ENCODE measurements at regions not wholly inside any gene's neighbourhood (a gene's known extent, or its start where the extent isn't known, plus 50 kb on each side); places are given as distances from the start of the nearest gene placed in this dataset.

GRCh38 chr13:85441975-85442374 lies 357.2 kb downstream of the SLITRK6 start:
- Histone ChIP-seq H3K9ac (ENCODE audit: low read depth, low read length) (no peak overlapping the region), H3K27ac (ENCODE audit: low read length) (no peak overlapping the region), H2AFZ (ENCODE audit: low read depth, low read length) (no peak overlapping the region), H3K79me2 (ENCODE audit: insufficient read depth, low read length) (no peaks in the 10 kb centered on the region), H3K4me1 (ENCODE audit: insufficient read depth, low read length) (no peaks in the 10 kb centered on the region), H3K4me2 (ENCODE audit: insufficient read depth, low read length) (no peak overlapping the region), H3K36me3 (ENCODE audit: insufficient read depth, low read length) (no peaks in the 10 kb centered on the region), H4K20me1 (ENCODE audit: insufficient read depth, low read length) (no peaks in the 10 kb centered on the region), H3K4me3 (ENCODE audit: low read depth in 1 of 2, low read length in 2 of 2) (no peak overlapping the region), H3K27me3 (ENCODE audit: insufficient read depth, low read length, poor library complexity) (no peaks in the 10 kb centered on the region), H3K9me3 (ENCODE audit: insufficient read depth, low read length, severe bottlenecking) (no peaks in the 10 kb centered on the region)
- no peak for DNase-seq
- no peak for ATAC-seq (ENCODE audit: insufficient read depth, low read depth)
- TF ChIP-seq EZH2 (IDR thresholded peaks at IDR 0.05; ENCODE audit: borderline replicate concordance, low read depth, low read length, severe bottlenecking) (no peak), CTCF (IDR thresholded peaks at IDR 0.05; ENCODE audit: borderline replicate concordance, extremely low read depth, low read length, poor library complexity, severe bottlenecking) (no peak)

- no peak for DNase-seq
- Histone ChIP-seq H3K36me3 (ENCODE audit: insufficient read depth, low read length) (no peaks in the 10 kb centered on the region), H2AFZ (ENCODE audit: low read depth, low read length) (no peak overlapping the region), H3K79me2 (ENCODE audit: insufficient read depth, low read length) (no peaks in the 10 kb centered on the region), H3K9ac (ENCODE audit: low read depth, low read length) (no peak overlapping the region), H3K27me3 (ENCODE audit: insufficient read depth, low read length, poor library complexity) (no peaks in the 10 kb centered on the region), H3K4me2 (ENCODE audit: insufficient read depth, low read length) (no peak overlapping the region), H3K9me3 (ENCODE audit: insufficient read depth, low read length, severe bottlenecking) (no peaks in the 10 kb centered on the region), H3K27ac (ENCODE audit: low read length) (no peak overlapping the region), H3K4me3 (ENCODE audit: low read depth in 1 of 2, low read length in 2 of 2) (no peak overlapping the region), H3K4me1 (ENCODE audit: insufficient read depth, low read length) (no peaks in the 10 kb centered on the region), H4K20me1 (ENCODE audit: insufficient read depth, low read length) (no peaks in the 10 kb centered on the region)
- TF ChIP-seq EZH2 (IDR thresholded peaks at IDR 0.05; ENCODE audit: borderline replicate concordance, low read depth, low read length, severe bottlenecking) (no peak), CTCF (IDR thresholded peaks at IDR 0.05; ENCODE audit: borderline replicate concordance, extremely low read depth, low read length, poor library complexity, severe bottlenecking) (no peak)
- no peak for ATAC-seq (ENCODE audit: insufficient read depth, low read depth)
These were observed 357.9 kb downstream of the SLITRK6 start for GRCh38 chr13:85441364-85441763.

- H4K20me1 ChIP-seq (ENCODE audit: insufficient read depth, low read length): no peaks in the 10 kb centered on the region
- H3K79me2 ChIP-seq (ENCODE audit: insufficient read depth, low read length): no peaks in the 10 kb centered on the region
- H3K27me3 ChIP-seq (ENCODE audit: insufficient read depth, low read length, poor library complexity): no peaks in the 10 kb centered on the region
- H3K4me1 ChIP-seq (ENCODE audit: insufficient read depth, low read length): no peaks in the 10 kb centered on the region
- DNase-seq: no peak
- TF ChIP-seq EZH2 (IDR thresholded peaks at IDR 0.05; ENCODE audit: borderline replicate concordance, low read depth, low read length, severe bottlenecking): no peak
- TF ChIP-seq CTCF (IDR thresholded peaks at IDR 0.05; ENCODE audit: borderline replicate concordance, extremely low read depth, low read length, poor library complexity, severe bottlenecking): no peak
- H2AFZ ChIP-seq (ENCODE audit: low read depth, low read length): no peak overlapping the region
- no peak overlapping the region for H3K4me3 ChIP-seq (ENCODE audit: low read depth in 1 of 2, low read length in 2 of 2)
- H3K9me3 ChIP-seq (ENCODE audit: insufficient read depth, low read length, severe bottlenecking): peaks cover 11% of the 10 kb centered on the region
- H3K27ac ChIP-seq (ENCODE audit: low read length): no peak overlapping the region
- no peak for ATAC-seq (ENCODE audit: insufficient read depth, low read depth)
- H3K4me2 ChIP-seq (ENCODE audit: insufficient read depth, low read length): no peak overlapping the region
- no peaks in the 10 kb centered on the region for H3K36me3 ChIP-seq (ENCODE audit: insufficient read depth, low read length)
- no peak overlapping the region for H3K9ac ChIP-seq (ENCODE audit: low read depth, low read length)
These were observed 363.2 kb downstream of the SLITRK6 start for GRCh38 chr13:85436029-85436428.

GRCh38 chr13:85434927-85435326 lies 364.3 kb downstream of the SLITRK6 start:
- Histone ChIP-seq H3K27me3 (ENCODE audit: insufficient read depth, low read length, poor library complexity) (no peaks in the 10 kb centered on the region), H3K4me1 (ENCODE audit: insufficient read depth, low read length) (no peaks in the 10 kb centered on the region), H3K27ac (ENCODE audit: low read length) (no peak overlapping the region), H3K4me3 (ENCODE audit: low read depth in 1 of 2, low read length in 2 of 2) (no peak overlapping the region), H3K79me2 (ENCODE audit: insufficient read depth, low read length) (no peaks in the 10 kb centered on the region), H2AFZ (ENCODE audit: low read depth, low read length) (no peak overlapping the region), H3K4me2 (ENCODE audit: insufficient read depth, low read length) (no peak overlapping the region), H3K9me3 (ENCODE audit: insufficient read depth, low read length, severe bottlenecking) (peaks cover 14% of the 10 kb centered on the region), H4K20me1 (ENCODE audit: insufficient read depth, low read length) (no peaks in the 10 kb centered on the region), H3K36me3 (ENCODE audit: insufficient read depth, low read length) (no peaks in the 10 kb centered on the region), H3K9ac (ENCODE audit: low read depth, low read length) (no peak overlapping the region)
- DNase-seq: no peak
- TF ChIP-seq CTCF (IDR thresholded peaks at IDR 0.05; ENCODE audit: borderline replicate concordance, extremely low read depth, low read length, poor library complexity, severe bottlenecking) (no peak), EZH2 (IDR thresholded peaks at IDR 0.05; ENCODE audit: borderline replicate concordance, low read depth, low read length, severe bottlenecking) (no peak)
- ATAC-seq (ENCODE audit: insufficient read depth, low read depth): no peak
